Nephron progenitor cell (in vitro differentiated cells): ENCODE measurements at regions not wholly inside any gene's neighbourhood (a gene's known extent, or its start where the extent isn't known, plus 50 kb on each side); places are given as distances from the start of the nearest gene placed in this dataset.

Source experiments
- DNase-seq: peaks from one replicate; pipeline ENCODE4 v3.0.0; 2021
- H3K27ac Mint-ChIP-seq: 2 replicates; pipeline ENCODE4 v1.8.0; 2021; ENCODE audit warnings: mild to moderate bottlenecking, moderate library complexity, mixed read lengths
- H3K27me3 Mint-ChIP-seq: 2 replicates; pipeline ENCODE4 v1.8.0; 2021; ENCODE audit warnings: mild to moderate bottlenecking, low read depth, mixed read lengths; ENCODE audit not compliant: poor library complexity
- H3K36me3 Mint-ChIP-seq: 2 replicates; pipeline ENCODE4 v1.8.0; 2021; ENCODE audit warnings: low read depth, mixed read lengths
- H3K4me1 Mint-ChIP-seq: 2 replicates; pipeline ENCODE4 v1.8.0; 2021; ENCODE audit warnings: mixed read lengths
- H3K4me3 Mint-ChIP-seq: 2 replicates; pipeline ENCODE4 v1.8.0; 2021; ENCODE audit warnings: mild to moderate bottlenecking, moderate library complexity, mixed read lengths
- H3K9me3 Mint-ChIP-seq: 2 replicates; pipeline ENCODE4 v1.8.0; 2021; ENCODE audit warnings: mild to moderate bottlenecking, moderate library complexity, mixed read lengths
- TF ChIP-seq, protein P1 (sequence below): fragments of 200-600 bp; sonication (generic); IDR thresholded peaks from 2 replicates; pipeline ENCODE4 v1.5.0; 2021; ENCODE audit warnings: antibody characterized with exemption

DNA sequence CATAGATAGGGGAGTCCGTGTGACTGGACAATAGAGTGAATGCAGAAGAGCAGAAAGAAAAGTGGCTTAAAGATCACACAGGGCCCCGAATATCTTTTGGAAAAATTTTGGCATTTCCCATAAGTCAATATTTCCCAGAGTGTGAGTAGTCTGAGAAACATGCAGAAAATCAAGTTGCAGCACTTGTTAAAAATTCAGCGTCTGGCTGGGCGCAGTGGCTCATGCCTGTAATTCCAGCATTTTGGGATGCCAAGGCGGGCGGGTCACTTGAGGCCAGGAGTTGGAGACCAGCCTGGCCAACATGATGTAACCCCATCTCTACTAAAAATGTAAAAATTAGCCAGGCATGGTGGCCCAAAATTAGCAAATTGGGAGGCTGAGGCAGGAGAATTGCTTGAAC lies 227.0 kb downstream of the DRD1 start:
- Mint-ChIP-seq H3K36me3 (no peaks in the 10 kb centered on the region), H3K4me1 (peaks cover 22% of the 10 kb centered on the region), H3K9me3 (no peaks in the 10 kb centered on the region), H3K27ac (no peak overlapping the region), H3K4me3 (no peak overlapping the region), H3K27me3 (peaks cover 23% of the 10 kb centered on the region)
- TF ChIP-seq, protein P1, sequence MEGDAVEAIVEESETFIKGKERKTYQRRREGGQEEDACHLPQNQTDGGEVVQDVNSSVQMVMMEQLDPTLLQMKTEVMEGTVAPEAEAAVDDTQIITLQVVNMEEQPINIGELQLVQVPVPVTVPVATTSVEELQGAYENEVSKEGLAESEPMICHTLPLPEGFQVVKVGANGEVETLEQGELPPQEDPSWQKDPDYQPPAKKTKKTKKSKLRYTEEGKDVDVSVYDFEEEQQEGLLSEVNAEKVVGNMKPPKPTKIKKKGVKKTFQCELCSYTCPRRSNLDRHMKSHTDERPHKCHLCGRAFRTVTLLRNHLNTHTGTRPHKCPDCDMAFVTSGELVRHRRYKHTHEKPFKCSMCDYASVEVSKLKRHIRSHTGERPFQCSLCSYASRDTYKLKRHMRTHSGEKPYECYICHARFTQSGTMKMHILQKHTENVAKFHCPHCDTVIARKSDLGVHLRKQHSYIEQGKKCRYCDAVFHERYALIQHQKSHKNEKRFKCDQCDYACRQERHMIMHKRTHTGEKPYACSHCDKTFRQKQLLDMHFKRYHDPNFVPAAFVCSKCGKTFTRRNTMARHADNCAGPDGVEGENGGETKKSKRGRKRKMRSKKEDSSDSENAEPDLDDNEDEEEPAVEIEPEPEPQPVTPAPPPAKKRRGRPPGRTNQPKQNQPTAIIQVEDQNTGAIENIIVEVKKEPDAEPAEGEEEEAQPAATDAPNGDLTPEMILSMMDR, result no peak
- no peak for DNase-seq

DNA sequence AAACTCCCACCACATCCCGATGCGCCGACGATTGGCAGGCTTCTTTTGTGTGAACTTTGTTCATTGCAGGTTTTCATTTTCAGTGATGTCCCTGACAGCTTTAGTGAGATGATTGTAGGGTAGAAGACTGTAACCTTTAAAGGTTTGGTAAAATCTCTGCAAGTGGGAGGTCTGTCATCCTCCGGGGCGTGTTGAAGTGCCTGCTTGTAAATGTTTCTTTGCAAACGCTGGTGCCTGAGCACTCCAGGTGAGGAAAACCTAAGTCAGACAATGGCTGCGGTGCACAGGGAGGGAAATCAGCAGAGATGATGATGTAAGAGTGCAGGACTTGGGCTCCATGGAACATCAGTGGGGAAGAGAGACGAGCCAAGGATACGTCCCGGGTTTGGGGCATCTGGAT lies 228.1 kb downstream of the DRD1 start:
- Mint-ChIP-seq H3K4me3 (no peak overlapping the region), H3K9me3 (no peaks in the 10 kb centered on the region), H3K27me3 (peaks cover 23% of the 10 kb centered on the region), H3K36me3 (no peaks in the 10 kb centered on the region), H3K4me1 (peaks cover 22% of the 10 kb centered on the region), H3K27ac (no peak overlapping the region)
- TF ChIP-seq, protein P1, result no peak
- DNase-seq, result no peak

DNA sequence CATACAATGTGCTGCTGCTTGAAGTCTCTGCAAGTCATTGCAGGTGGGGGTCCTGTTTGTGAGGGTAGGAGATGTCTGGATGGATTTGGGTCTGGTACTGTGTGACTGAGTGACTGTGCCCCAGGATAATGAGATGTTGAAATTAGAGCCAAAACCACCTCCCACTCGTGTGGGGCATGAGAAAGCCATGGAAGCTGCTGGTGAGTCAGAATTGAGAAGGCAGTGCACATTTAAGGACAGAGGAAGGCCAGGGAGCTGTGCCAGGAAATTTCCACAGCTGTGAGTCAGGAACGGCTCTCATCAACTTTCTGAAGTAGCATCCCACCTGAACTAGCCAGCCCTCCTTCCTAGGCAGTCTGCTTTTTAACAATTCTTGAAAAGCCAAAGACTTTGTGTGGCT lies 229.8 kb downstream of the DRD1 start:
- Mint-ChIP-seq H3K36me3 (no peaks in the 10 kb centered on the region), H3K27ac (no peak overlapping the region), H3K9me3 (no peaks in the 10 kb centered on the region), H3K4me3 (no peak overlapping the region), H3K4me1 (peaks cover 22% of the 10 kb centered on the region), H3K27me3 (peaks cover 29% of the 10 kb centered on the region)
- no peak for DNase-seq
- TF ChIP-seq, protein P1, result no peak

DNA sequence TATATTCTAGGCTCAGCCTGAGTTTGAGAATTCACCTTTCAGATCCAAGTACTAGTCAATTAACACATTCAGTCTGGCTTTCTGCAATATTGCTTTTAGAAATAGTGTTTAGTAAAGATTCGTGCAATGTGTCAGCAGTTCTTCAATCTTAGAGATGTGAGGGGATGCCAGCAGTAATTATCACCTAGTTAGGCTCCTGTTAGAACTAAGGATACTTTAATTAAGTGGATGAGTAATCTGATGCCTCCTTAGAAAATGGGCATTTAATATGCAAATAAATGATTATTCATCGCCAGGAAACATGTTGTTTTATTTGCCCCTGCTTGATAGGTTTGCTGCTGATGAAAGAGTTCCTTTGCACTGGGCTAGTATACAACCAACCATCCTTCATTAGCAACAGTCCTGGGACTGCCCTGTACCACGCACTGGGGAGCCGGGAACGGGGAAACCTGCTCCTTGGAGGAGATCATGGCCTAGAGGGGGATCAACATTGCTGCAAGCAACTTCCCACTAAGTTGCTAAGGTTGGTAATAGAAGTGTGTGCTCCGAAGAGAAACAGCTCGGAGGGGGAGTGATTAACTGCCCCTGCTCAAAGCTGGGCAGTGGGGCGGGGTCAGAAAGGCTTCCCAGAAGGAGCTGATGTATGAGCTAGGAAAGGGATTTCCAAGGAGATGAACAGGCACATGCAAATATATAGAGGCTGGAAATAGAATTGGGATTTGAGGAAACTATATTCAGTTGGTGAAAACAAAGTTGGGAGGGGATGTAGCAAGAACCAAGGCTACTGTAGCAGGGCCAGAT lies 231.8 kb downstream of the DRD1 start:
- Mint-ChIP-seq H3K36me3 (no peaks in the 10 kb centered on the region), H3K4me3 (no peak overlapping the region), H3K9me3 (no peaks in the 10 kb centered on the region), H3K4me1 (peaks cover 29% of the 10 kb centered on the region), H3K27ac (no peak overlapping the region), H3K27me3 (peaks cover 32% of the 10 kb centered on the region)
- TF ChIP-seq, protein P1, result no peak
- peak; percentile 18 for DNase-seq

DNA sequence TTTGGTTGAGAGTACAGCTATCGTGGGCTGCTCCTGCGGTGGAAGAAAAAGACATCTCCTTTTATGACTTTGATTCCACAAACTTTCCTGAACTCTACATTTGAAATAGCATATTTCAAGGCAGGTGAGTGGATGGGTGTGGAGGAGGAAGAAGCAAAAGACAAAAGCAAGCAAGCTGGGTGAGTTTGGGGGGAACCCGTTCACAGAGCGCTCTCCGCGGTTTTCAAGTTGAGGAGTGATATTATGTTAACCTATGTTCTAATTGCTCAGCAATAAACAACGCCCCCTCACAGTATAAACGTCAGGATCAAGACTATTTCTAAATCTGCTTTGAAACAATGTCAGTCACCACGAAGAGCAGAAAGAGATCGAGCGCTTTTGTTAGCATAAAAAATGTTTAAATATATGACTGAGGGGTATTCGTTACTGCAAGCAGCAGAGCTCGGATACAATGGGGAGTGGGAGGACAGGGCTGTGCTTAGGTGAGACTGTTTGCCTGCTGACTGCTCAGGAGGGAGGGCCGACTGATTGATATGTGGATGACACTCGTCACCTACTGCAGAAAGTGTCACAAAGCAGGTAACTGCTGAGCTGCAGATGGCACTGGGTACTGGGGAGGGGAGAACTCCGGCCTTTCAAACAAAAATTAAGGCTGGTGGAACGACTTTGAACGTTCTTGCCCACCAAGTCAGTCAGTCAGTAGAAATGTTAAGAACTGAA lies 236.5 kb downstream of the DRD1 start:
- H3K27ac Mint-ChIP-seq, result peak overlapping the region; percentile 55
- H3K36me3 Mint-ChIP-seq, result no peaks in the 10 kb centered on the region
- TF ChIP-seq, protein P1, result no peak
- peaks cover 24% of the 10 kb centered on the region for H3K27me3 Mint-ChIP-seq
- peaks cover 36% of the 10 kb centered on the region for H3K4me1 Mint-ChIP-seq
- no peak overlapping the region for H3K4me3 Mint-ChIP-seq
- no peak for DNase-seq
- no peaks in the 10 kb centered on the region for H3K9me3 Mint-ChIP-seq
